Neural progenitor cell (in vitro differentiated cells): ENCODE measurements at regions not wholly inside any gene's neighbourhood (a gene's known extent, or its start where the extent isn't known, plus 50 kb on each side); places are given as distances from the start of the nearest gene placed in this dataset.
A peak's percentile ranks its signal among the peaks of the same experiment; 100 is the strongest.

Experiments
- DNase-seq: peaks from one replicate; pipeline ENCODE4 v3.0.0-alpha.2; 2016; ENCODE audit warnings: low spot score
- H2AFZ ChIP-seq: fragments of 200-600 bp; sonication (generic); replicated peaks from 2 replicates; pipeline ENCODE4 v1.6.1; 2016; ENCODE audit warnings: antibody characterized with exemption
- H3F3A ChIP-seq: fragments of 200-600 bp; sonication (generic); 2 replicates; pipeline ENCODE4 v1.6.1; 2016; ENCODE audit warnings: antibody characterized with exemption, low read depth
- H3K27ac ChIP-seq: fragments of 200-600 bp; sonication (generic); 2 replicates; pipeline ENCODE4 v1.5.1; 2016; ENCODE audit warnings: mild to moderate bottlenecking
- H3K27me3 ChIP-seq: fragments of 200-600 bp; sonication (generic); 2 replicates; pipeline ENCODE4 v1.6.1; 2016; ENCODE audit warnings: mild to moderate bottlenecking, moderate library complexity
- H3K36me3 ChIP-seq: fragments of 200-600 bp; sonication (generic); 2 replicates; pipeline ENCODE4 v1.5.1; 2016
- H3K4me1 ChIP-seq: fragments of 200-600 bp; sonication (generic); 2 replicates; pipeline ENCODE4 v1.6.1; 2016; ENCODE audit warnings: mixed run types
- H3K4me2 ChIP-seq: fragments of 200-600 bp; sonication (generic); 2 replicates; pipeline ENCODE4 v1.6.1; 2016
- H3K4me3 ChIP-seq: fragments of 200-600 bp; sonication (generic); 2 replicates; pipeline ENCODE4 v1.5.1; 2016
- H3K79me2 ChIP-seq: fragments of 200-600 bp; sonication (generic); 2 replicates; pipeline ENCODE4 v1.6.1; 2016; ENCODE audit warnings: low read depth
- H3K9ac ChIP-seq: fragments of 200-600 bp; sonication (generic); 2 replicates; pipeline ENCODE4 v1.6.1; 2016
- H3K9me3 ChIP-seq: fragments of 200-600 bp; sonication (generic); 2 replicates; pipeline ENCODE4 v1.5.1; 2016; ENCODE audit warnings: low read depth
- H4K20me1 ChIP-seq: fragments of 200-600 bp; sonication (generic); 2 replicates; pipeline ENCODE4 v1.6.1; 2016; ENCODE audit warnings: low read depth
- H3K27ac Mint-ChIP-seq: 3 replicates; pipeline ENCODE4 v1.8.0; 2021; ENCODE audit warnings: mixed read lengths
- H3K27me3 Mint-ChIP-seq: 2 replicates; pipeline ENCODE4 v1.8.0; 2022; ENCODE audit warnings: low read depth, mild to moderate bottlenecking, inconsistent platforms, moderate library complexity, mixed read lengths; ENCODE audit not compliant: insufficient read depth
- H3K36me3 Mint-ChIP-seq: 3 replicates; pipeline ENCODE4 v1.8.0; 2021; ENCODE audit warnings: mixed read lengths
- H3K4me1 Mint-ChIP-seq: 3 replicates; pipeline ENCODE4 v1.8.0; 2021; ENCODE audit warnings: mixed read lengths
- H3K4me3 Mint-ChIP-seq: 3 replicates; pipeline ENCODE4 v1.8.0; 2021; ENCODE audit warnings: mild to moderate bottlenecking, moderate library complexity, mixed read lengths
- H3K9me3 Mint-ChIP-seq: 3 replicates; pipeline ENCODE4 v1.8.0; 2020; ENCODE audit warnings: mixed read lengths
- EZH2 ChIP-seq: fragments of 200-600 bp; sonication (generic); IDR thresholded peaks from 2 replicates; pipeline ENCODE4 v1.6.1; 2017; ENCODE audit warnings: antibody characterized with exemption, mild to moderate bottlenecking, moderate library complexity
- EZH2phosphoT487 ChIP-seq: fragments of 200-600 bp; sonication (generic); IDR thresholded peaks from 2 replicates; pipeline ENCODE4 v1.6.1; 2017; ENCODE audit warnings: antibody characterized with exemption
- TF ChIP-seq, protein P1 (sequence below): fragments of 200-600 bp; sonication (generic); IDR thresholded peaks from 2 replicates; pipeline ENCODE4 v1.5.1; 2017; ENCODE audit warnings: antibody characterized with exemption, mild to moderate bottlenecking

DNA sequence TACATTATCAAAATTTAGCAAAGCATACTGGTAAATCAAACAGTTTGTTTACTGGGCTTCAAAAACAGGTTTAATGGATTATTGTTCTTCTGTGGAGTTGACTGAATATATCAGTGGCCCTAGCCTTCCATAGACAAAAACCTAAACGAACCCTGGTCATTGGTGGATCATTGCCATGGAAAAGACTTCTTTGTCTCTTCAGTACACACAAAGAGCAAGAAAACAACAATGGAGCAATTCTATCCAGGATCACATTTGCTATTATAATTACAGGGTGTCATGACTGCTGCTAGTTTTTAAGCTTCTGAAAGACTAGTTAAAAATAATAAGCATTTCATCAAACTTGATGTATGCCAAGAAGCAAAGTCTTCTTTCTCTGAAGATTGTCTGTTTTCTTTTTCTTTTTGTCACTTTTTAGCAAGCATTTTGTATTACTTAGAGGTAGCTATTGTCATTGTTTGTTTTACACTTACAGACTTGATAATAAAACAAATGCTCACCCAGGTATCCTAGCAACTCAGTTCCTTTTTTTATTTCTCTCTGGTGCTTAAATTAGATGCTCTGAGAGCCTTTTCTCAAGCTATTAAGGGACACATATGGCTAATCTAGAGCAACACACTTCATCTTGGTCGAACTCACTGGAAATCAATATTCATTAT is 1228.7 kb upstream of the DDX18 start:
- Mint-ChIP-seq H3K4me1 (peaks cover 9% of the 10 kb centered on the region), H3K9me3 (peaks cover 2% of the 10 kb centered on the region), H3K36me3 (no peaks in the 10 kb centered on the region), H3K27ac (peak overlapping the region; percentile 55), H3K4me3 (no peak overlapping the region), H3K27me3 (peaks cover 2% of the 10 kb centered on the region)
- peak; percentile 16 for DNase-seq
- Histone ChIP-seq H3K4me1 (peaks cover 7% of the 10 kb centered on the region), H3K4me3 (no peak overlapping the region), H3K36me3 (no peaks in the 10 kb centered on the region), H3K9ac (no peak overlapping the region), H3K4me2 (no peak overlapping the region), H2AFZ (no peak overlapping the region), H3K27ac (no peak overlapping the region), H3K9me3 (no peaks in the 10 kb centered on the region), H3K79me2 (no peaks in the 10 kb centered on the region), H4K20me1 (no peaks in the 10 kb centered on the region), H3F3A (no peaks in the 10 kb centered on the region), H3K27me3 (no peaks in the 10 kb centered on the region)
- TF ChIP-seq EZH2phosphoT487 (no peak), EZH2 (no peak)
- TF ChIP-seq, protein P1, sequence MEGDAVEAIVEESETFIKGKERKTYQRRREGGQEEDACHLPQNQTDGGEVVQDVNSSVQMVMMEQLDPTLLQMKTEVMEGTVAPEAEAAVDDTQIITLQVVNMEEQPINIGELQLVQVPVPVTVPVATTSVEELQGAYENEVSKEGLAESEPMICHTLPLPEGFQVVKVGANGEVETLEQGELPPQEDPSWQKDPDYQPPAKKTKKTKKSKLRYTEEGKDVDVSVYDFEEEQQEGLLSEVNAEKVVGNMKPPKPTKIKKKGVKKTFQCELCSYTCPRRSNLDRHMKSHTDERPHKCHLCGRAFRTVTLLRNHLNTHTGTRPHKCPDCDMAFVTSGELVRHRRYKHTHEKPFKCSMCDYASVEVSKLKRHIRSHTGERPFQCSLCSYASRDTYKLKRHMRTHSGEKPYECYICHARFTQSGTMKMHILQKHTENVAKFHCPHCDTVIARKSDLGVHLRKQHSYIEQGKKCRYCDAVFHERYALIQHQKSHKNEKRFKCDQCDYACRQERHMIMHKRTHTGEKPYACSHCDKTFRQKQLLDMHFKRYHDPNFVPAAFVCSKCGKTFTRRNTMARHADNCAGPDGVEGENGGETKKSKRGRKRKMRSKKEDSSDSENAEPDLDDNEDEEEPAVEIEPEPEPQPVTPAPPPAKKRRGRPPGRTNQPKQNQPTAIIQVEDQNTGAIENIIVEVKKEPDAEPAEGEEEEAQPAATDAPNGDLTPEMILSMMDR, result no peak

DNA sequence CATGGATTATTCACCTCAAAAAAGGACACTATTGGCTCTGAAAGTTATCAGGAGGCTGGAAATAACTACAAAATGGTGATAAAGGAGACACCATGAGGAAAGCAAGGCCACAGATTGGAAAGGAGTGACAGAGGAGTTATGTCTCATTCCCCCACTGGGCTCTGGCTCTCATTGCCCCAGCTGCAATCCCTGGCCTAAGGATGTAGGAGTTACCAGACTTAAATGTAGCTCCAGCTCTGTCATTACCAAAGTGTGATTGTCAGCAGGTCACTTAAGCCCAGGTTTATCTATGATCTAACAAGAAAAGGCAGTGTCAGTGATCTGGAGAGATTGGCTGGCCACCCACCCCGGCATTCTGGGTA is 1228.2 kb upstream of the DDX18 start:
- Mint-ChIP-seq H3K4me1 (peaks cover 9% of the 10 kb centered on the region), H3K36me3 (no peaks in the 10 kb centered on the region), H3K4me3 (no peak overlapping the region), H3K27me3 (peaks cover 2% of the 10 kb centered on the region), H3K9me3 (peaks cover 2% of the 10 kb centered on the region), H3K27ac (peak overlapping the region; percentile 55)
- Histone ChIP-seq H3K9ac (no peak overlapping the region), H3K27me3 (no peaks in the 10 kb centered on the region), H3K36me3 (no peaks in the 10 kb centered on the region), H4K20me1 (no peaks in the 10 kb centered on the region), H3K27ac (no peak overlapping the region), H2AFZ (no peak overlapping the region), H3K4me1 (peaks cover 7% of the 10 kb centered on the region), H3K9me3 (no peaks in the 10 kb centered on the region), H3K4me2 (no peak overlapping the region), H3F3A (no peaks in the 10 kb centered on the region), H3K79me2 (no peaks in the 10 kb centered on the region), H3K4me3 (no peak overlapping the region)
- TF ChIP-seq EZH2phosphoT487 (no peak), EZH2 (no peak)
- TF ChIP-seq, protein P1, result no peak
- no peak for DNase-seq
